GM19395 (cell line): ENCODE measurements at regions not wholly inside any gene's neighbourhood (a gene's known extent, or its start where the extent isn't known, plus 50 kb on each side); places are given as distances from the start of the nearest gene placed in this dataset.
"Not testable (repeated sequence)": the region's sequence is repeated elsewhere in the genome, so short reads cannot be mapped to it uniquely, and the experiment has no call there.

Experiments
- ATAC-seq: cut with Tn5 transposase; IDR thresholded peaks from one replicate; pipeline ENCODE4 v1.9.1; 2021; ENCODE audit warnings: mild to moderate bottlenecking, moderate library complexity; ENCODE audit not compliant: unreplicated experiment

- ATAC-seq, result no peak
Observed at GRCh38 chr9:96133321-96134021, 168.5 kb downstream of the HSD17B3 start.

- no peak for ATAC-seq
Observed at GRCh38 chr9:96131825-96132224, 170.2 kb downstream of the HSD17B3 start.

- no peak for ATAC-seq
Observed at GRCh38 chr9:96130970-96131369, 171.0 kb downstream of the HSD17B3 start.

GRCh38 chr9:96129747-96130146 is 172.2 kb downstream of the HSD17B3 start:
- no peak for ATAC-seq

- ATAC-seq, result no peak
Observed at GRCh38 chr9:96128880-96129279, 173.1 kb downstream of the HSD17B3 start.

- no peak for ATAC-seq
Observed at GRCh38 chr9:96126321-96126881, 175.6 kb downstream of the HSD17B3 start.

- no peak for ATAC-seq
Observed at GRCh38 chr9:96125624-96126023, 176.4 kb downstream of the HSD17B3 start.

GRCh38 chr9:96122751-96123150 is 179.2 kb downstream of the HSD17B3 start:
- ATAC-seq, result no peak

GRCh38 chr9:96122282-96122681 is 179.7 kb downstream of the HSD17B3 start:
- ATAC-seq, result no peak

- no peak for ATAC-seq
Observed at GRCh38 chr9:96121136-96121535, 180.8 kb downstream of the HSD17B3 start.

GRCh38 chr9:96117398-96118080 is 184.4 kb downstream of the HSD17B3 start:
- ATAC-seq, result no peak

- no peak for ATAC-seq
Observed at GRCh38 chr9:96116275-96117064, 185.5 kb downstream of the HSD17B3 start.

GRCh38 chr9:96115836-96116235 is 186.1 kb downstream of the HSD17B3 start:
- ATAC-seq, result no peak

GRCh38 chr9:96113032-96113431 is 188.9 kb downstream of the HSD17B3 start:
- ATAC-seq, result no peak

GRCh38 chr9:96109680-96110351 is 192.2 kb downstream of the HSD17B3 start:
- no peak for ATAC-seq

- no peak for ATAC-seq
Observed at GRCh38 chr9:96108691-96109380, 193.1 kb downstream of the HSD17B3 start.

GRCh38 chr9:96107436-96107835 is 194.5 kb downstream of the HSD17B3 start:
- no peak for ATAC-seq

GRCh38 chr9:96100385-96101300 is 201.3 kb downstream of the HSD17B3 start:
- no peak for ATAC-seq

- ATAC-seq, result not testable (repeated sequence)
Observed at GRCh38 chr9:96090630-96091029, 211.3 kb downstream of the HSD17B3 start.
